ENCODE measurements at regions not wholly inside any gene's neighbourhood (a gene's known extent, or its start where the extent isn't known, plus 50 kb on each side); places are given as distances from the start of the nearest gene placed in this dataset.
"Not testable (repeated sequence)": the region's sequence is repeated elsewhere in the genome, so short reads cannot be mapped to it uniquely, and the experiment has no call there.

GRCh38 chr13:23947893-23948292 is 50.6 kb upstream of the C1QTNF9B start:
- no peak for DNase-seq (ENCODE audit: low read depth in 2 of 2)

GRCh38 chr13:23949200-23949599 is 51.9 kb upstream of the C1QTNF9B start:
- DNase-seq (ENCODE audit: low read depth in 2 of 2), result no peak

- DNase-seq (ENCODE audit: low read depth in 2 of 2), result no peak
Observed at GRCh38 chr13:23949736-23950135, 52.4 kb upstream of the C1QTNF9B start.

DNA sequence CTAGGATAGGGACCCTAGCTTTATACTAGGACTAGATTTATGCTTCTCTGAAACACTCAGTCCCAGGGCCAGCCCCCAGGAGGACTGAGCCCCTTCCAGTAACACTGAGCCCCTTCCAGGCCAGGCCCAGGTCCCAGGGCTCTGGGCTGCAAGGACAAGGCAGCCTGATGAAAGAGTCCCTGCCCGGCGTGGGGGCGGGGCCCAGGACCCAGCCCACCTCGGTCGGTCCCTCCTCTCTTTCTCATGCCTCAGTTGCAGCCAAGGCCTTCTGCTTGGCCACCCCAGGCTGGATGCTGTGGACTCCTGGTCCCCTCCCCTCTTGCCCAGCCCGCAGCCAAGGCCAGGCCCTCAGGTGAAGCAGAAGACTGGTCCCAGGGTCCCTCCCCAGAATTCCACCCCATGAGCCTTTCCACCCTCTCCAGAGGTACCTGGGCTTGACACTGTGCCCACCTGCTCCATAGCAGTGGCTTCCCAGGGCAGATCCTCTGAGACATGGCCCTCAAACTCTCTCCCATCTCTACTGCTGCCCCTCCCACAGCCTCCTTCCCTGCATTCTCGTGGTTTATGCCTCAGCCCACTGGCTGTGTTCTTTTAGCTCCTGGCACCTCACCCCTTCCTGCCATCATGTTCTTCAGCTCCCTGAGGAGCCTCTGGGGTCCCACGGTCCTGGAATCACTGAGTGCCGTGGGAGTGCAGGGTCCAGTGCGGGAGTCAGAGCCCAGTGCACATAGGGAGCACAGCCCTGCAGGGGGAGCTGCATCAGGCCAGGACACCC is 53.6 kb upstream of the C1QTNF9B start:
- DNase-seq (ENCODE audit: low read depth in 2 of 2), result no peak

GRCh38 chr13:23952796-23953195 is 55.5 kb upstream of the C1QTNF9B start:
- no peak for DNase-seq (ENCODE audit: low read depth in 2 of 2)

DNA sequence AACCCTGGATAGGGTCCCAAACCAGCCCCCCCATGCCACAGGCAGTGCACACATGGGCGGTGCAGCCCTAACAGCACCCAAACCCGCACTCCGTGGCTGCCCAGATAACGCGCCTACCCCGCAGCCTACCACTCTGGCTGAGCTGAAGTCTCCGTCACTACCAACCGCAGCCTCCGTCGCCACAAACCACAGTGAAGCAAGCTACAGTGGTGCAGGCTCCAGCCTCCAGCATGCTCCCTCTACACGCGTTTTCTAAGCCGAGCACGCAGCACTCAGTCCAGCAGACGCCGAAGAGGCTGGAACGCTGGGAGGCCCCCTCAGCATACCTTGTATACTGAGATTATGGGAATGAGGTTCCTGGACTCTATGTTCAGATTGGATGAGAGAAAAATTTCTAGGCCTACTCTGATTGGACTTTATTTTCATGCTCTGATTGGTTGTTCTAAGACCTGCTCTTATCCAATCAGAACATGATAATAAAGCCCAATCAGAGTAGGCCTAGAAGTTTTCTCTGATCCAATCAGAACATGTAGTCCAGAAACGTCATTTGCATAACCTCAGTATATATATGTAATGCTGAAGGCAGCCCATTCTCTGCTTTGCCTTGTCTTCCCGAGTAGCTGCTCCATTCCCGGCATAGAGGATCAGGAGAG is 56.7 kb upstream of the C1QTNF9B start:
- no peak for DNase-seq (ENCODE audit: low read depth in 2 of 2)

- DNase-seq (ENCODE audit: low read depth in 2 of 2), result no peak
Observed at GRCh38 chr13:23955064-23955463, 57.8 kb upstream of the C1QTNF9B start.

- DNase-seq (ENCODE audit: low read depth in 2 of 2), result peak in 1 of 2 donors; percentile 20
Observed at GRCh38 chr13:23956106-23956505, 58.8 kb upstream of the C1QTNF9B start.

GRCh38 chr13:23957981-23958380 is 60.7 kb upstream of the C1QTNF9B start:
- no peak for DNase-seq (ENCODE audit: low read depth in 2 of 2)

GRCh38 chr13:23959231-23959862 is 62.0 kb upstream of the C1QTNF9B start:
- no peak for DNase-seq (ENCODE audit: low read depth in 2 of 2)

DNA sequence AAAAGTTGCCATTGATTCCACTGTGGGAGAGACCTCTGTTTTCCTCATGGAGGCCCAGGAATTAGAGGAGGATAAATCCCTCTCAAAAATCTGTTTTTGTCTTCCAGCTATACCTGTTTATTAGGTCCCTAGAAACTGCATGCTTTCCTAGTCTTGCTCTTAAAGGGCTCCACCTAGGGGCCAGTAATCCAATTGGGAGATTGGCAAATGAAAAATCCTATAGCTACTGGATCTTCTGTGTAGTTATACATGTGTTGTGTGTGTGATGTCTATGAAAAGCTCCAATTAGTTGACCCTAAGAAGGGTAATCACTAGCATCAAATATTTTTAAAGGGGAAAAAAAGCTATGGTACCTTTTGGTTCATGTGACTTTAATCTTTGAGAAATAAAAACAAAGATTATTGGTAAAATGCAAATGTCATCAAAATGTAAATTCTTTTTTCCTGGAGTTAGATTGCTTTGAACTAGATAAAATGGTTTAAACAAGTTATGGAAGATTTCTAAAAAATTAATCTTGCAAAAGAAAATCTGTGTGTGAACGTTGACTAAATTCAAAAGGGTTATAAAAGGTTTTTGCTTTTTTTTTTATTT is 63.4 kb upstream of the C1QTNF9B start:
- no peak for DNase-seq (ENCODE audit: low read depth in 2 of 2)

GRCh38 chr13:23963184-23963931 is 66.1 kb upstream of the C1QTNF9B start:
- no peak for DNase-seq (ENCODE audit: low read depth in 2 of 2)

GRCh38 chr13:23963947-23964346 is 66.6 kb upstream of the C1QTNF9B start:
- DNase-seq (ENCODE audit: low read depth in 2 of 2), result no peak

- no peak for DNase-seq (ENCODE audit: low read depth in 2 of 2)
Observed at GRCh38 chr13:23965346-23965745, 68.0 kb upstream of the C1QTNF9B start.

GRCh38 chr13:23966221-23966690 is 69.0 kb upstream of the C1QTNF9B start:
- DNase-seq (ENCODE audit: low read depth in 2 of 2), result no peak

- no peak for DNase-seq (ENCODE audit: low read depth in 2 of 2)
Observed at GRCh38 chr13:23966691-23967615, 69.7 kb upstream of the C1QTNF9B start.

- not testable (repeated sequence) for DNase-seq (ENCODE audit: low read depth in 2 of 2)
Observed at GRCh38 chr13:23967792-23968191, 70.5 kb upstream of the C1QTNF9B start.

DNA sequence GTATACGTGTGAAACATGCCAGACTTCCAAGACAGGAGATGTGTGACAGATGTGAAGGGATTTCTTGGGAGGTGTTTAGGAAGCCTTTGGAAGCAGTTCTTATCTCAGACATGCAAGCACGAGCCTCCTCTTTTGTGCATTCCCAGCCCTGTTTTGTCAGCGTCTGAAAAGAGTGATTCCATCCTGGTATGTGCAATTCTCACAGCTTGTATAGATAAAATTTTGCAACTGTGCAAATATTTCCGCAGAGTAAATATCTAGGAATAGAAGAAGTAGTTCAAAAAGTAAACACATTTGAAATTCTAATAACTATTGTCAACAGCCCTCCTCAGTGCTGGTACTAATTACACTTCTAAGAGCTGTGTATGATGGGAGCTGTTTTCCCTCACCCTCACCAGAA is 72.3 kb upstream of the C1QTNF9B start:
- DNase-seq (ENCODE audit: low read depth in 2 of 2), result no peak

DNA sequence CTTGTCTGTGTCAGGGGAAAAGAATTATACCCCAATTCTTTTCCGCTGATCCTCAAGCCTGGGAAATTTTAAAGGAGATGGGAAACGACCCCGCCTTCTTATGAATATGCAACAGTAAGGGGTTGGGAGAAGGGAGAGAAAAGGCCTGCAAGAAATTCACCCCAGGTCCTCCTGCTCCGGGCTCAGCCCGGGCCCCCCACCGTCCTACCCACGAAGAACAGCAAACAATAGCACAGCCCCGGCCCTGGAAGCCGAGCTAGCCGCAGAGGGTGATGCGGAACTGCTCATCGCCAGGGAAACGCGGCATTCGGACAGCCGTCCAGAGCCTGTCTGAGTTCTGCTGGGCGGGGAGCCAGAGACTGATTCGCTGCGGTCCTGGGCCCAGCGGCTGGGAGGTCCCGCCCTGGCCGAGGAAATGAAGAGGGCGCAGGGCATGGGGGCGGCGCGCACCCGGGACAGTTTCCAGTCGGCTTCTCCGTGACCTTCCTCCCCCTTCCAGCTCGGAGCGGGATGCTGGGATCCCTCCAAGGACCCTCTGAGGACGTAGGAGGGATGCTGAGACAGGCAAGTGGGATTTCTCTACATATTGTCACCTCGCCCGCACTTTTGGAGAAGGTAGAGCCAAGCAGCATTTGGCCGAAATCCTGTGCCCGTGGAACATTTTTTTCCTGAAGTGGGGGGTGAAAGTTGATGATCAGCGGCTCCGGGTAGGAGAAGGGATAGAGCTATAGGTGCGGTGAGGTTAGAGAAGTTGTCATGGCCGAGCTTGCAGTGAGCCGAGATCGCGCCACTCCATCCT is 82.3 kb upstream of the C1QTNF9B start:
- DNase-seq (ENCODE audit: low read depth in 2 of 2), result peak; percentile 16 to 17

DNA sequence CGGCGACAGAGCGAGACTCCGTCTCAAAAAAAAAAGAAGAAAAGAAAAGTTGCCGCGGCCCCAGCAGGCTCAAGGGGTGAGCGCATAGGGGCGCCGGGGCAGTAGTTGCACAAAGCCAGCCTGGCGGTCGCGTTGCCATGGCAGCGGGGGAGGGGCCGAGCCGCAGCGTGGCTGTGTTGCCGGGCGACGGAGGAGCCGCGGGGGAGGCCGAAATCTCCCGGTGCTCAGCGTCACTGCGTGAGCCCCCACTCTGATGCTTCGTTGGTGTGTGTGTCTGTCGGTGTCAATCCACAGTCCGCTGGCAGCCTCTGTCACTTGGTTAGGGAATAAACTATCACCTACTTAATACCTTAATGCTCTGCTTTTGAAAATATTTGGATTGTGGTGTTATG is 82.9 kb upstream of the C1QTNF9B start:
- peak; percentile 86 to 91 for DNase-seq (ENCODE audit: low read depth in 2 of 2)

Data from stimulated activated CD8-positive, alpha-beta memory T cell treated with anti-CD3 and anti-CD28 coated beads, Interleukin-15, amount 100 ng/mL, for 48 hours (primary cell).